Suprapubic skin (tissue), 4 donors: ENCODE measurements at regions not wholly inside any gene's neighbourhood (a gene's known extent, or its start where the extent isn't known, plus 50 kb on each side); places are given as distances from the start of the nearest gene placed in this dataset.

Experiments used
- DNase-seq, 2 donors: peaks; one replicate each; pipeline ENCODE4 v3.0.0-alpha.2; 2019; ENCODE audit warnings: low spot score in 2 of 2
- H3K27ac ChIP-seq: fragments of 200-600 bp; sonication (generic); one replicate; pipeline ENCODE4 v1.5.1; 2019
- H3K27me3 ChIP-seq: fragments of 200-600 bp; sonication (generic); one replicate; pipeline ENCODE4 v1.5.1; 2019
- H3K36me3 ChIP-seq: fragments of 200-600 bp; sonication (generic); one replicate; pipeline ENCODE4 v1.5.1; 2019
- H3K4me1 ChIP-seq: fragments of 200-600 bp; sonication (generic); one replicate; pipeline ENCODE4 v1.5.1; 2019
- H3K4me3 ChIP-seq: fragments of 200-600 bp; sonication (generic); one replicate; pipeline ENCODE4 v1.5.1; 2019; ENCODE audit warnings: mild to moderate bottlenecking
- H3K9me3 ChIP-seq: fragments of 200-600 bp; sonication (generic); one replicate; pipeline ENCODE4 v1.5.1; 2019
- CTCF ChIP-seq, 2 donors: fragments of 200-600 bp in 1 of 2; fragments of 450-650 bp in 1 of 2; sonication (generic) in 1 of 2; IDR thresholded peaks; one replicate each; pipeline ENCODE4 v1.5.1; 2016 to 2019; ENCODE audit warnings: antibody characterized with exemption in 2 of 2, mild to moderate bottlenecking in 1 of 2, moderate library complexity in 1 of 2
- EP300 ChIP-seq: sonication (generic); formaldehyde crosslinking; IDR thresholded peaks from one replicate; pipeline ENCODE4 v1.6.1; 2017; ENCODE audit warnings: antibody characterized with exemption
- POLR2A ChIP-seq, 2 donors: fragments of 450-650 bp; IDR thresholded peaks; one replicate each; pipeline ENCODE4 v1.6.1; 2017; ENCODE audit warnings: antibody characterized with exemption in 2 of 2, mild to moderate bottlenecking in 2 of 2, moderate library complexity in 2 of 2
- POLR2AphosphoS5 ChIP-seq, 3 donors: sonication (generic); formaldehyde crosslinking; IDR thresholded peaks; one replicate each; pipeline ENCODE4 v1.6.1; 2017; ENCODE audit warnings: antibody characterized with exemption in 3 of 3
- WGBS: methylation state at CpG from one replicate; pipeline ENCODE4 v1.1.5; 2018; 5-methylcytosine and 5-hydroxymethylcytosine counted together

- H3K4me3 ChIP-seq: no peak overlapping the region
- WGBS: 70% methylated on average over 8 of the region's 12 CpGs
- TF ChIP-seq EP300 (no peak), CTCF (IDR thresholded peaks at IDR 0.05) (no peak), POLR2A (IDR thresholded peaks at IDR 0.05) (no peak), POLR2AphosphoS5 (IDR thresholded peaks at IDR 0.05) (no peak)
- no peak overlapping the region for H3K27ac ChIP-seq
- DNase-seq: no peak
- no peaks in the 10 kb centered on the region for H3K9me3 ChIP-seq
- peaks cover 46% of the 10 kb centered on the region for H3K27me3 ChIP-seq
- peaks cover 2% of the 10 kb centered on the region for H3K4me1 ChIP-seq
- H3K36me3 ChIP-seq: no peaks in the 10 kb centered on the region
Measured at GRCh38 chr22:47278655-47279054, 516.2 kb downstream of the TBC1D22A start.

GRCh38 chr22:47277531-47277930 is 515.1 kb downstream of the TBC1D22A start:
- peaks cover 2% of the 10 kb centered on the region for H3K4me1 ChIP-seq
- TF ChIP-seq POLR2AphosphoS5 (IDR thresholded peaks at IDR 0.05) (no peak), POLR2A (IDR thresholded peaks at IDR 0.05) (no peak), CTCF (IDR thresholded peaks at IDR 0.05) (no peak), EP300 (no peak)
- H3K36me3 ChIP-seq: no peaks in the 10 kb centered on the region
- DNase-seq: peak; percentile 28 to 34
- 80% methylated on average over 9 of the region's 9 CpGs for WGBS
- H3K27ac ChIP-seq: no peak overlapping the region
- H3K4me3 ChIP-seq: no peak overlapping the region
- H3K27me3 ChIP-seq: peaks cover 37% of the 10 kb centered on the region
- no peaks in the 10 kb centered on the region for H3K9me3 ChIP-seq

GRCh38 chr22:47276991-47277390 is 514.5 kb downstream of the TBC1D22A start:
- Histone ChIP-seq H3K27ac (no peak overlapping the region), H3K9me3 (no peaks in the 10 kb centered on the region), H3K4me1 (peaks cover 2% of the 10 kb centered on the region), H3K36me3 (no peaks in the 10 kb centered on the region), H3K27me3 (peaks cover 31% of the 10 kb centered on the region), H3K4me3 (no peak overlapping the region)
- TF ChIP-seq POLR2AphosphoS5 (IDR thresholded peaks at IDR 0.05): no peak
- WGBS: 89% methylated on average over 10 of the region's 13 CpGs
- peak in 1 of 2 donors; percentile 56 for DNase-seq

- no peak for TF ChIP-seq CTCF (IDR thresholded peaks at IDR 0.05)
- no peak for TF ChIP-seq EP300
- TF ChIP-seq POLR2AphosphoS5 (IDR thresholded peaks at IDR 0.05): no peak
- TF ChIP-seq POLR2A (IDR thresholded peaks at IDR 0.05): no peak
- no peaks in the 10 kb centered on the region for H3K36me3 ChIP-seq
- H3K27ac ChIP-seq: no peak overlapping the region
- H3K27me3 ChIP-seq: peaks cover 31% of the 10 kb centered on the region
- 80% methylated on average over 9 of the region's 9 CpGs for WGBS
- DNase-seq: peak in 1 of 2 donors; percentile 31
- no peaks in the 10 kb centered on the region for H3K9me3 ChIP-seq
- peaks cover 2% of the 10 kb centered on the region for H3K4me1 ChIP-seq
- no peak overlapping the region for H3K4me3 ChIP-seq
Measured at GRCh38 chr22:47276450-47276820, 514.0 kb downstream of the TBC1D22A start.

- Histone ChIP-seq H3K4me1 (peaks cover 2% of the 10 kb centered on the region), H3K4me3 (no peak overlapping the region), H3K9me3 (no peaks in the 10 kb centered on the region), H3K36me3 (no peaks in the 10 kb centered on the region), H3K27me3 (peaks cover 31% of the 10 kb centered on the region), H3K27ac (no peak overlapping the region)
- peak in 1 of 2 donors; percentile 39 for DNase-seq
- 44% methylated on average over 12 of the region's 12 CpGs for WGBS
- TF ChIP-seq POLR2A (IDR thresholded peaks at IDR 0.05): no peak
- no peak for TF ChIP-seq POLR2AphosphoS5 (IDR thresholded peaks at IDR 0.05)
- no peak for TF ChIP-seq CTCF (IDR thresholded peaks at IDR 0.05)
- no peak for TF ChIP-seq EP300
Measured at GRCh38 chr22:47275605-47276449, 513.4 kb downstream of the TBC1D22A start.
